Stimulated activated naive CD4-positive, alpha-beta T cell treated with Interleukin-2 at 50 U/mL for 16 hours (primary cell): ENCODE measurements at regions not wholly inside any gene's neighbourhood (a gene's known extent, or its start where the extent isn't known, plus 50 kb on each side); places are given as distances from the start of the nearest gene placed in this dataset.

ENCODE experiments used
- DNase-seq: peaks from one replicate; lab custom pipeline; 2025; lab: John Stamatoyannopoulos, UW

DNA sequence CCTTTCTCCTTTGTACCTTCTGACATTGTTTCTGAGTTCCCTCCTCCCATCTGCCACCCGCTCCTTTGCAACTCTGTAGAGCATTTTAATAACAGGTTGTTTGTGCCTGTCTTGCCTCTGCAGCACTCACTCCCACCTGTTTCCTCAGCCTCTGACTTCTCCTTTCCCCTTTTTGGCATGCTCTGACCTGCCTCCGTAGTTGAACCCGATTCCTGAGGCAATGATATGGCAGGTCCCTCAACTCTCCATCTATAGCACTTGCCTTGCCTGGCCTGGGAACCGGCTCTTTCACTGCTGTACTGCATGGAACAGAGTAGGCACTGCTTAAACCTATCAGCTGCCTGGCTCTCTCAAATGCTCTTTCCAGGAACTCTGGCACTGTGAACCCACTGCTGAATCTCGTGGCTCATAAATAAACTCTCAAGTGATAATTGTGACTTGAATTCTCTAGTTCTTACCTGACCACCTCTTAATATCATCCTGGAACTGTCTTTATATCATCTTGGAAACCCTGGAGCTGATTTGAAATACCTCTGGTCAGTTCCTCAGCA lies 50.3 kb downstream of the UTRN start:
- DNase-seq: no peak

DNA sequence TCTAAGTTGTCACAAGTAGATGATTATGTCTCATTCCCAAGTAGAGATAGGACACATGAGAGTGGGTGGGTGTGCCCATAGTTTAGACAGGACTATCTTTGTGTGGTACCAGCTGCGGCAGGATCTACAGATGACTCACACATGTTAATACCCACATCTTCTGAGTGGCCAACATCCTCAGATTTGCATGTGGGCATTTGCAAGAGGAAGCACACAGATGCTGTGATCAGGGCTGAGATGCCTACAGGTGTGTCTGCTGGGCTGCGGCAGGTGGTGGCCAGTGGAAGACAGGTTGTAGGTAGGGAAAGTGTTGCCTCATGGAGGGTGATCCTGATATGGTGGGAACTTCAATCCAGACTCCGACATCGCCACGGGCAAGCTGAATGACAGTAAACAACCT lies 50.8 kb downstream of the UTRN start:
- no peak for DNase-seq

DNA sequence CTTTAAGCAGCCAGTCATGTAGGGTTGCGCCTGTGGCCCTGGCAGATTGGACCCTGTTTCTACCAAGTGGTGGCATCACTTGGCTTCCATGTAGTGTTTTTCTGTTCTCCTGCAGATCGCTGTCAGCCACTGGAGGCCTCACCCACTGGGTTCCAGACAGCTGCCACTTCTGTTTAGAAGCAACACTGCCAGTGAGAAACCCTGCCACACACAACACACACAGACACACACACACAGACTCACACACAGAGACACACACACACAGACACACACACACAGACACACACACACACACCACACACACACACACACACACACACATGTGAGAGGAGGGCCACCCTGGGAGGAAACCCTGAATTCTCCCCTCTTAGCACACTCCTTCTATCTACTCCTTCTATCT lies 51.8 kb downstream of the UTRN start:
- no peak for DNase-seq

DNA sequence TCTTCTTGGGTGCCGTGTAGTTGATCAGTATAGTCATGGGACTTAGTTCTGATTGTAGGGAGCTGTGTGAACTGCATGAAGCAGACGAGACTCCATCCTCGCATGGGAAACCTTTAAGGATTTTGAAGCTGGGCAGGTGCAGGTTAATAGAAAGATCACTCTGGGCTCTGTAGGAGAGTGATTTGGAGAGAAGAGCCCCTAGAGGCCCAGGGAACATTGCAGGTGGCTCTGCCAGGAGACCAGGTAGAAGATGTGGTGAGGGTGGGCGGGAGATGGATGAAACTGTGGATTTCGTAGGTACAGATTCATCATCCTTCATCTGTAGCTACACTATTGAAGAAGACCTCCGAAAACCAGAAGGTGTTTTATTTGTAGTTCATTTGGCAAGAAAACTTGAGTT lies 53.3 kb downstream of the UTRN start:
- no peak for DNase-seq

DNA sequence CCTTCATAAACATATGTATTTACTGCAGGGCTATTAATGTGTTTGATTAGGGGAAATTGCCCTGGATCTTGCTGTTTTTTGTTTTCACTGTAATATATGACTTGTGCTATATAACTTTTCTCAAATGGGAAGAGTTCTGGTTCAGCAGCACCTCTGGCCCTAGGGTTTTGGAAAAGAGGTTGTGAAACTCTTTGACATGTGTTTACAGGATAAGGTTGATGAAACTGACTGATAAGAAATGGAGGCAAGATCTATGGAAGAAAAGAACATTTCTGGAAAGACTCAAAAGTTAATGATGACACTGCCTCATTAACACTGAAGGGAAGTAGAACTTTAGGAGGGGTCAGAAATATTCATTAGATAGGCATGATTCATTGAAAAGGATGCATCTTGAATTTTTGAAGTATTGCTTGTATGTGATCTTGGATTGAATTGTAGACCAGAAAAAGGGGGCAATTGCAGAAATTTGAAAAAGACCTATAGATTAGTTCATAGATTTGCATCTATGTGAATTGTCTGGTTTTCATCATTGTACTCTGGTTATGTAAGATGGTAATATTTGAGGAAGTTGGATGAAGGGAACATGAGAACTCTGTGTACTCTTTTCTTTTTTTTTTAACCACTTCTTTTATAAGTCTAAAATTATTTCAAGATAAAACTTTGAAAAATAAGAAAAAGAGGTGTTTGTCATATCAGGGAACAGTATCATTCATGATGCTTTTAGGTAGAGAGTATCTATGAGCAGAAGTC lies 54.0 kb downstream of the UTRN start:
- DNase-seq: no peak

DNA sequence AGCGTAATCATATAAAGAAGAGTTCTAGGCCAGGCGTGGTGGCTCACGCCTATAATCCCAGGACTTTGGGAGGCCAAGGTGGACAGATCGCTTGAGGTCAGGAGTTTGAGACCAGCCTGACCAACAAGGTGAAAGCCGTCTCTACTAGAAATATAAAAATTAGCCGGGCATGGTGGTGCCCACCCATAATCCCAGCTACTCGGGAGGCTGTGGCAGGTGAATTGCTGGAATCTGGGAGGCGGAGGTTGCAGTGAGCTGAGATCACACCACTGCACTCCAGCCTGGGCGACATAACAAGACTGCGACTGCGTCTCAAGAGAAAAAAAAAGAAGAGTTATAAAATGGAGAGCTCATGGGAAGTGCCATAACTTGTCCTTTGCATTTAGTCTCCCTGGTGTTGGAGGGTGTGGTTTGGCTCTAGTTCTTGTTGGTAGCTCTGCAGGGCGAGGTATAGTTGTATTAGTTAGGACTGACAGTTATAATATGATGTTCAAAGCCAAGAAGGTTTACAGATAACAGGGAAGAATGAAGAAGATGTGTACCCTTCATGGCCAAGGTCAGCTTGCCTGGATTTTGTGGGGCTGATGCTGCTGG lies 54.8 kb downstream of the UTRN start:
- no peak for DNase-seq

DNA sequence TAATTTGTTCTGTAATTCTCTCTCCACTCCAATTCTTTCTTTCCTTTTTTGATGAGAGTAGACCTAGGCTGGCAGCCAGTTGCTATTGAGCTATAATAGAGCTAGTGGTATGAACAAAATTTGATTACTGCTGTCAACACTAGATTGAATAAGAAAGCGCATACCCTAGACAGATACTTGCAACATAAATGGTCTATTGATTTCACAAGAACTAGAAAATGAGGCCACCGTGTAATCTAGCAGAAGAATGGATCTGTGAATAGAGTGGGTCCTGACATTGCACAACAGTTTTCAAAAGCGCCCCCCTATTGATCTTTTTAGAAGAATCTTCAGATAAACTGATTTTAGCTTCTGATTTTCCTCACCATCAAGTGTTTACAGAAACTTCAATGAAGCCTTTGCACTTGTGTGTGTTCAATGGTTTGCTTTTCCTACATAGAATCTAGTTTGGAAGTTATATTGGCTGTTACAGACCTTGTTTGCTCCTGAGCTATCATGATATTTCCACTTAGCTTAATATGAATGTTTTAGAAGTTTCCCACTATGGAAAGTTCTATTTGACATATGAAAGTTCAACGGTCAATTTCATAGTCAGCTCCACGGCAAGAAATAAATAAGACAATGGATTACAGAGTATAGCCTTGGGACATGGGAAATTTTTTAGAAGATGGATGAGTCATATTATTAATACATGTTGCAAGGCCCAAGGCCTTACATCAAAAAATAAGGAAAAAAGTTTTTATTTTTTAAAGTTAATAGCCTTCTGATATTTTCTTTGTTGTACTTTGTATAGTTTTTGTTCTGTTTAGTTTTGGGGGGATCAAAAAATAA lies 55.6 kb downstream of the UTRN start:
- no peak for DNase-seq

DNA sequence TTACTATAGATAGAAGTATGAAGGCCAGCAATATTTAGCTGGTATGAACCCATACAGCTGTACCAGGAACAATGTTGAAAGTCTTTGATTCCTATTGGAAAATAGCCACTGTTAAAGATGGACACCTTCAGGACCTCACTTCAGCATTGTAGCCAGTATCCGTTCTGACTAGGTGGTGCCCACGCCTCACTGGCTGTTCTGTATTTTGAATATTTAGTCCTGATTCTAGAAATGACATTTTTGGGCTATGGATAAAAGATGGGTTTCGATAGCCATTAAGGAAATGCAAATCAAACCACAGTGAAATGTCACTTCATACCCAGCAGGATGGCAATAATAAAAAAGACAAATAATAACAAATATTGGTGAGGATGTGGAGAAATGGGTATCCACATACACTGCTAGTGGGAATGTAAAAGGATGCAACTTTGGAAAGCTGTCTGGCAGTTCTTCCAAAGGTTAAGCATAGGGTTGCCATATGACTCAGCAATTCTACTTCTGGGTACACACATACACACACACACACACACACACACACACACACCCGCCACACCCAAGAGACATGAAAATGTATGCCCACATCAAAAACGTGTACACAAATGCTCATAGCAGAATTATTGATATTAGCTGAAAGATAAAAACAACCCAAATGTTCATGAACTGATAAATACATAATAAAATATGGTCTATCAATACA lies 56.8 kb downstream of the UTRN start:
- DNase-seq: no peak

DNA sequence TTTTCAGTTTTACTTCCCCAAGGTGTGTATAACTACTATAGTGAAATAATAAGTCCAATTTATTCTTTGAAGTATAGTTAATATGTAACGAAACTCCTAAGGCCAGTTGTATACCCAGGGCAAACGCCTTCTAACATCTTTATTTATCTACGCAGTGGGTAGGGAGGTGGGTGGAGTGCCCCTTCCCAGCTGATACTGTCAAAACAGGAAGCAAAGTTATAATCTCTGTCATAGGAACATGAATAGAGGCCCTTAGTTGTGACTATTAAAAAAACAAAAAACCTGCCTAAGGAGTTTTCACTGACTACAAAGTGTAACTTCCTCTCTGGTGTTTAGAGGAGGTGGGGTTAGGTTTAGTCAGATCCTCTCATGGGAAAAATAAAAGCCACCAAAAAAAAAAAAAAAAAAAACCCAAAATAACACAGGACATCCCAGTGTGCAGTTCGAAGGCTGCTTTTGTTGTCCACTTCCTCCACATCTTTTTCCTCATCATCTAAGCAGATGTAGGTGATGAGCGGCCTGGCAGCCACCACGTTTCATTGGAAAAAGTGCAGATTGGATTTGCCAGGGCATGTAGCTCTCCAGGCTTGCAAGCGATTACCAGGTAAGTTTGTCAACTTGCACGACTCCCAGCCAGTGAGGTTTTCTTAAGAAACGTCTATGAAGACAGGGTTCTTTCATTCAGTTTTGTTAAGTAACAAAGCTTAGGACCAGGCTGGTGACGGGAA lies 58.7 kb downstream of the UTRN start:
- no peak for DNase-seq

DNA sequence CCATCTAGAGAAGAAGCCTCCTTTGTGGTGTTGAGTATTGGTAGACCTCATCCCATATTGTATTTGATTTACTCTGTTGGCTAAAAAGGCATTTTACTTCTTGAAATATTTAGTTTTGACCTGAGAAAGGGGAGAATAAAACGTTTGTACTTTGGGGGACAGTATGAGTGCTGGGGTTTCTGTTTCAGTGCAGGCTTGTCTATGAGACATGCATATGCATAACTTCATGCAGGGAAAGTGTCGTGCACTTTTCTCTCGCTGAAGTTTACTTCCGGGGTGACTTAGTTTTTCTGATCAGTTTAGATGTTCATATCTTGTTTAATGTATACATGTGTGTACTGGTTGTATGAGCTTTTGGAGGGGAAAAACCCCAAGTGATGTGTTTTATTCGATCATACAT lies 59.5 kb downstream of the UTRN start:
- DNase-seq: peak; percentile 32

DNA sequence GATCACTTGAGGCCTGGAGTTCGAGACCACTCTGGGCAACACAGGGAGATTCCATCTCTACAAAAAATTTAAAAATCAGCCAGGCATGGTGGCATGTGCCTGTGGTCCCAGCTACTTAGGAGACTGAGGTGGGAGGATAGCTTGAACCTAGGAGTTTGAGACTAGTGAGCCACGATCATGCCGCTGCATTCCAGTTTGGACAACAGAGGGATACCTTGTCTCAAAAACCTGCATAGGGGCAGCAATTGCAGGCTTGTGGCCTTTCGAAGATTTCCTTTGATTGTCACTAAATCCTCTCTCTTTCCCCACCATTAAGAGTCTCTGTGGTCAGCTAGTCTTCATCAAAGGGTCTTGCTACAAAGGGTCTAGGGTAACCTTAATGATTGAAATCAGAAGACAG lies 60.3 kb downstream of the UTRN start:
- DNase-seq: no peak

DNA sequence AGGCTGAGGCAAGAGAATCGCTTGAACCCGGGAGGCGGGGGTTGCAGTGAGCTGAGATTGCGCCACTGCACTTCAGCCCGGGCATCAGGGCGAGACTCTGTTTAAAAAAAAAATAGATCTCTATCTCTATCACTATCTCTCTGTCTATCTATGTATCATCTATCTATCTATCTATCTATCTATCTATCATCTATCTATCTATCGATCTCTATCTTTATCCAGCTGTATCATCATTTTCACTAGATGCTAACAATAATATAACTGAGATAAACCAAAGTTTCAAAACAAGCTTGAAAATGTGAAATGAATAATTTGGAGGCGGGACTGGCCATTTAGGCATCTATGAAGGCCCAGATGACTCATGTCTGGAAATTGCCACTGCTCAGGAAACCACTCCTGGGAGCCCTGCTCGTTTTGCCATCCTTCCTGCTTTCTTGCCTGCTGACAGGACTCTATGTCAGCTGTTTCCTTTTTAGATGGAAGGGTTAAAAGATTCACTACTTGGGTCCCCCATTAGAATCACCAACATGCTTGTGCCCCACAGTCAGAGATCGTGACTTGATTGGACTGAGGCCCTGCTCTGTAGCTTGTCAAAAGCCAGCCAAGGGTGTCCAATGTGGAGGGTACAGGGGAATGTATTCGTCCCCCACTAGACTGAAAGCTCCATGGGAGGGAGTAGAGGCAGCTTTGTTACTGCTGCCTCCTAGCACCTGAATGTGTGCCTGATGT lies 61.7 kb downstream of the UTRN start:
- peak; percentile 17 for DNase-seq

DNA sequence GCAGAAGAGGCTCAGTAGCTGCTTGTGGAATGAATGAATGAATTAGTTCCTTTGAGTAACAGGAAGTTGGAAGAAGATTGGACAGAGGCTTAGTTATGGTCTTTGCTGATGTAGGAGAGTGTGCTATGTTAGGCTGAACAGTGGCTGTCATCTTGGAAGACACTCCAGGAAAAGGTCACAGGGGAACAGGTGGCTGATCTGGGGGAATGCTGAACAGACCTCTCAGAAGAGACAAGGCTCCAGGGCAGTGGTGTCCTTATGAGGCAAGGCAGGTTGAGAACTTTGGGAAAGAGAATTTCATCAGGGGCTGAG lies 62.3 kb downstream of the UTRN start:
- DNase-seq: no peak

DNA sequence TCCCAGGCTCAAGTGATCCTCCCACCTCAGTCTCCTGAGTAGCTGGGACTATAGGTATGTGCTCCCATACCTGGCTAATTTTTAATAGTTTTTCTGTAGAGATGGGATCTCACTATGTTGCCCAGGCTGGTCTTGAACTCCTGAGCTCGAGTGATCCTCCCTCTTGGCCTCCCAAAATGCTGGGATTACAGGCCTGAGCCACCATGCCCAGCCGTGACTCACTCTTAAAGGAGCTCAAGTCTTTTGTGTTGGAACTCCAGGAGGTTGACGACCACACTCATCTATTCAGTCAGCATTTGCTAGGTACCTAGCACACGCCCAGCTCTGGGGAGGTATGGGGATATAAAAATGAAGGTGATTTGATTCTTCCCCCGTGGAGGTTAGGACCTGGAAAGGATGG lies 62.8 kb downstream of the UTRN start:
- no peak for DNase-seq

DNA sequence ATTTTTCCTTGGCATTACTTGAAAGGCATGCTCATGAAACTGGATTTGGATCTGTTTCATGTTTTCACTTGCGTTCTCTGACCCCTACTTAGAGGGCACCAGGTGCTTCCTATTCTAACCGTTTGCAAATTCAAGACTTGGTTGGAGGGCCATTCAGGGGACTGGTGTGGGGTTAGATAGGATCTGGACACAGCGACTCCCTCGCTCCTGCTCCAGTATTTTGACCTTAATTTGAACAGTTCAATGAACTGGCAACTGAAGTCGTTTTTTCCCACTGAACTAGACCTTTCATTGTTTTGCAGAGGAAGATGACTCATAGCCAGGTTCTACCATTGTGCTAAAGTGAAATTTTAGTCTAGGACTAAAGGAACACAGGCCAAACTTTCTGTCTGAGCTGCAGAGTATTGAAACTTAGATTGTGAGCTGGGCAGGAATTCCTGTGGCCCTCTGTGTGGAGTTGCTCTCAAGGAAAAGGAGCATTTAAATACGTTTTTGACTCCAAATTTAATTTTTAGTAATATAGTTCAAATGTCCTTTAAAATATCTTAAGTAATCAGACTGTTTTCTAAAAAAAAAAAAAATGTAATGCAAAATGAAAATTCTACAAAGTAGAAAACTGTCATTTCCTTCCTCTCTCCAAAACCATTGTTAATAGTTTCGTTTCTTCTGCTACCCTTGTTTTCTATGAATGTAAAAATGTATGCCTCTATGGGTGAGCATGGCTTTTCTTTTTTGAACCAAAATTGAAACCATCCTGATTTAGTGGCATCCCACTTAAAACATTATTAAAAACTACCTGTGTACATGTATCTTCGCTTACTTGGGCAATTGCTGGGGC lies 64.8 kb downstream of the UTRN start:
- no peak for DNase-seq

DNA sequence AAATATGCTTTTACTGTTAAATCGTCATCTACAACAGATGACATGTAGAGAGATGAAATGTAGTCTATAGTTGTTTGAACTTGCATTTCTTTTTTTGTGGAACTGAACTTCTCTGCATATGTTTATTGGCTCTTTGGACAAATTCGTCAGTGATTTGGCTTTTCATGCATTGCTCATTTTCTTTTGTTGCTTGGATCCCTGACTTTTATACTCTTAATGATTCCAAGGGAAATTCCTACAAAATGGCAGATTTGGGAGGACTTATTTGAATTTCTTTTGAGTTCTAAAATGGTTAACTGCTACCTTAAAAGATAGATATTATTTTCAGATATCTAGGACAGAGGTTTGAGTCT lies 65.4 kb downstream of the UTRN start:
- no peak for DNase-seq

DNA sequence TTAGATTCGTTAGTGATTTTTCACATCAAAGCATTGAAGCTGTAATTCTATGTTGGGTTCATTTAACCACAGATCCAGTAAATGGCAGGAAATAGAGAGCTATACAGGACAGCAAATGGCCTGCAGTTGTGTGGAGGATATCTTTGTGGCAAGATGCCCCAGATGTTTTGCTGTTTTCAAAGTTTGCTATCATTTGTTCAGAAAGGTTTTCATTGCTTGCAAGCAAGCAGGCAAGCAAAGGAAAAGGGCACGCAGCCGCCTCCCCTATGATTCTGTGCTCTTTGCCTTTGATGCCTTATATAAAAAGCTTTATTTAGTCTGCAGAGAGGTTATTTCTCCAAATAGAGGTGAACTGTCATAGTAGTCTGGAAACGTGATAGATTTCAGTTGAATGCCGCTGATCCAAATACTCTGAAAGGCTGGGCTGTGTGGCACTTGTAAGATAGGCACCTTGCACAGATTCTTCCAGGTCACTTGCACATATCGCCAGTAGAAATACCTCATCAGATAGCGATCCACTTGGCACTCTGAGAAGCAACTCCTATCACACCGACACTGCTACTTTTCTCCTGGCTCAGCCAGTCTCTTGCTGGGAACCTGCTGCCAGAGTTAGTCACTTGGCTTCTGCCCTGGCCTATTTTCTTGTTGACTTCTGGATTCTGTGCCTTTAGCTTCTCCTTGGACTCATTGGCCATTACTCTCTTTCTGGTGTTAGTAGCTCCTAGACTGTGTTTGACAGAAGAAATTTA lies 66.4 kb downstream of the UTRN start:
- no peak for DNase-seq

DNA sequence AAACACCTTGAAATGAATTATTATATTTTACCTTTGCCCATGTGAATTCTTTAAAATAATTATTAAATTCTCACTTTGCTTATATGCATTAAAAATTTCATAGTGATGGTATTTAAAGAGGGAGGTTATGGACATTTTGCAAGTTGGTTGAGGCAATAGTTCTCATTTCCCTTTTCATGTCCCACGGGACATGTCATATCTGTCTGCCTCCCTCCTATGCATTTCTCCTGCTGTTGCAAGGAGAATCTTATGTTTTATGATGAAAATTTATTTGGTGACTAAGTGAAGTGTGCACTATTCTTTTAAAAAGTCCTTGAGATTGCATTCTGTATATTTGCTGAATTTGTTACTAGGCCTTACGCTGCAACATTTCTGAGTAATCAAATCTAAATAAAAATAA lies 67.2 kb downstream of the UTRN start:
- DNase-seq: no peak

DNA sequence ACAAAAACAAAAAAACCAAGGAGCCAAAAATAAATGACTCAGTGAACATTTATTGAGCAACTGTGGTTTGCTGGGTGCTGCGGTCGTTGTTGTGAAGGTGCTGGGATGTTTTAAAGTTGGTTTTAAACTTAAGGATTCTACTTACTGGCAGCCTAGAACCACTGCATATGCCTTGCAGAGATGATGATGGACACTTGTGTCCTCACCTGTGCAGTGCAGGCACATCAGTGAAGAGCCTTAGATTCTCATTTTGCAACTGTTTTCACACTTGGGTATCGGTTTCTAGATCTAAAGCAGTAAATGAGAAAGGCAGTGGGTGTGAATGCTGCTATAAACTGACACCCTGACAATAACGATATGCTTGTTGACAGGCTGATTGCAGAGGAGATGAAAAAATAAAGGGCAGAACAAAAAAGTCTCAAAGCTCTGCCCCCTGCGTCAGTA lies 68.8 kb downstream of the UTRN start:
- DNase-seq: no peak

DNA sequence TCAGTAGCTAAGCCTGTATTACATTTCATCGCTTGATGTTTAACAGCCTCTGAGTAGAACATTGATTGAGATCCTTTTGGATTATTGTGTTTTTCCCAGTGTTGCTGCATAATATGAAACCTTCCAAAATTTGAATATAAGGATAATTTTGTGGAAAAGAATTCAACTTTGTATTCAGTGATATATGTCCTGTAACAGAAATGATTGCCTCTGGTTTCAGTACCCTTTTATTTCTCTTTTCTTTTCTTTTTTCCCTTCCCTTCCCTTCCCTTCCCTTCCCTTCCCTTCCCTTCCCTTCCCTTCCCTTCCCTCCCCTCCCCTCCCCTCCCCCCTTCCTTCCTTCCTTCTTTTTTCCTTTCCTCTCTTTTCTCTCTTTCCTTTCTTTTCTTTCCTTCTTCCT lies 74.6 kb downstream of the UTRN start:
- DNase-seq: no peak
